KMS-11 (cell line): ENCODE measurements at regions not wholly inside any gene's neighbourhood (a gene's known extent, or its start where the extent isn't known, plus 50 kb on each side); places are given as distances from the start of the nearest gene placed in this dataset.

Experiments used
- H2AFZ ChIP-seq: fragments of 200-600 bp; sonication (generic); 2 replicates; pipeline ENCODE4 v1.6.1; 2016; ENCODE audit warnings: antibody characterized with exemption, mixed run types, low read depth
- H3K27ac ChIP-seq: fragments of 200-600 bp; sonication (generic); 2 replicates; pipeline ENCODE4 v1.6.1; 2016; ENCODE audit warnings: mild to moderate bottlenecking, mixed run types
- H3K27me3 ChIP-seq: fragments of 200-600 bp; sonication (generic); 2 replicates; pipeline ENCODE4 v1.6.1; 2017; ENCODE audit warnings: mild to moderate bottlenecking, low read depth, mixed run types, moderate library complexity; ENCODE audit not compliant: insufficient read depth
- H3K36me3 ChIP-seq: fragments of 200-600 bp; sonication (generic); 2 replicates; pipeline ENCODE4 v1.6.1; 2017; ENCODE audit warnings: mild to moderate bottlenecking, mixed run types; ENCODE audit not compliant: insufficient read depth
- H3K4me1 ChIP-seq: fragments of 200-600 bp; sonication (generic); 2 replicates; pipeline ENCODE4 v1.6.1; 2016; ENCODE audit warnings: mild to moderate bottlenecking, low read depth, mixed run types; ENCODE audit not compliant: poor library complexity, severe bottlenecking
- H3K4me2 ChIP-seq: fragments of 200-600 bp; sonication (generic); 2 replicates; pipeline ENCODE4 v1.7.0; 2016; ENCODE audit warnings: mild to moderate bottlenecking, mixed run types
- H3K4me3 ChIP-seq: fragments of 200-600 bp; sonication (generic); IDR thresholded peaks from 2 replicates; pipeline ENCODE4 v1.6.1; 2017; ENCODE audit warnings: low read depth, low read length, mixed read lengths; ENCODE audit not compliant: insufficient read depth
- H3K79me2 ChIP-seq: fragments of 200-600 bp; sonication (generic); 2 replicates; pipeline ENCODE4 v1.6.1; 2016; ENCODE audit warnings: low read depth, mixed run types; ENCODE audit not compliant: insufficient read depth
- H3K9ac ChIP-seq: fragments of 200-600 bp; sonication (generic); 2 replicates; pipeline ENCODE4 v1.6.1; 2016; ENCODE audit warnings: mild to moderate bottlenecking, mixed run types
- H4K20me1 ChIP-seq: fragments of 200-600 bp; sonication (generic); 2 replicates; pipeline ENCODE4 v1.6.1; 2016; ENCODE audit warnings: mild to moderate bottlenecking, mixed run types; ENCODE audit not compliant: insufficient read depth
- TF ChIP-seq, protein P1 (sequence below): fragments of 200-600 bp; sonication (generic); conservative IDR thresholded peaks from 2 replicates; pipeline ENCODE4 v1.6.1; 2017; ENCODE audit warnings: low read depth, mild to moderate bottlenecking, antibody characterized with exemption, low read length, moderate library complexity, mixed read lengths

DNA sequence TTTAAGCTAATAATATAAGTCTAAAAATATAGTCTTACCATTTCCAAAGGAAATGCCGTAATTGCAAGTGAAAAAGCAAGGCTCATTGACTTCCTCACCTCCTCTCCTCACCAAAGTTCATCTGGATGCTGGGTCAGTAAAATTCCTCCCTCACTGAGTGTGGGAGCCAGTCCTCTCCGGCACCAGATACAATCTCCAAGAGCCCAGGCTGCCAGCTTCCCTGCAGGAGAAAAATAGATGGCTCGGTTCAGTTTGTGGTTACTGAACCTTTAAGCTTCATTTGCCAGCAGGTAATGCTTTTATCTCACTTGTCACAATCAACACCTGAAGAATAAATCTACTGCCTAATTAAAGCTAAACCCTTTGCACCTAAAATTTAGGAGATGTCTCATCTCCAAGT lies 115.3 kb upstream of the VLDLR start:
- Histone ChIP-seq H3K27me3 (no peaks in the 10 kb centered on the region), H3K4me2 (no peak overlapping the region), H3K36me3 (no peaks in the 10 kb centered on the region), H4K20me1 (no peaks in the 10 kb centered on the region), H3K4me1 (no peaks in the 10 kb centered on the region), H2AFZ (no peak overlapping the region), H3K4me3 (no peak overlapping the region), H3K79me2 (no peaks in the 10 kb centered on the region), H3K27ac (no peak overlapping the region), H3K9ac (no peak overlapping the region)
- TF ChIP-seq, protein P1, sequence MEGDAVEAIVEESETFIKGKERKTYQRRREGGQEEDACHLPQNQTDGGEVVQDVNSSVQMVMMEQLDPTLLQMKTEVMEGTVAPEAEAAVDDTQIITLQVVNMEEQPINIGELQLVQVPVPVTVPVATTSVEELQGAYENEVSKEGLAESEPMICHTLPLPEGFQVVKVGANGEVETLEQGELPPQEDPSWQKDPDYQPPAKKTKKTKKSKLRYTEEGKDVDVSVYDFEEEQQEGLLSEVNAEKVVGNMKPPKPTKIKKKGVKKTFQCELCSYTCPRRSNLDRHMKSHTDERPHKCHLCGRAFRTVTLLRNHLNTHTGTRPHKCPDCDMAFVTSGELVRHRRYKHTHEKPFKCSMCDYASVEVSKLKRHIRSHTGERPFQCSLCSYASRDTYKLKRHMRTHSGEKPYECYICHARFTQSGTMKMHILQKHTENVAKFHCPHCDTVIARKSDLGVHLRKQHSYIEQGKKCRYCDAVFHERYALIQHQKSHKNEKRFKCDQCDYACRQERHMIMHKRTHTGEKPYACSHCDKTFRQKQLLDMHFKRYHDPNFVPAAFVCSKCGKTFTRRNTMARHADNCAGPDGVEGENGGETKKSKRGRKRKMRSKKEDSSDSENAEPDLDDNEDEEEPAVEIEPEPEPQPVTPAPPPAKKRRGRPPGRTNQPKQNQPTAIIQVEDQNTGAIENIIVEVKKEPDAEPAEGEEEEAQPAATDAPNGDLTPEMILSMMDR, result no peak

- TF ChIP-seq, protein P1, result no peak
- Histone ChIP-seq H4K20me1 (no peaks in the 10 kb centered on the region), H3K4me1 (no peaks in the 10 kb centered on the region), H3K27me3 (no peaks in the 10 kb centered on the region), H2AFZ (no peak overlapping the region), H3K36me3 (no peaks in the 10 kb centered on the region), H3K27ac (no peak overlapping the region), H3K4me2 (no peak overlapping the region), H3K79me2 (no peaks in the 10 kb centered on the region), H3K4me3 (no peak overlapping the region), H3K9ac (no peak overlapping the region)
Observed at GRCh38 chr9:2523591-2523990, 98.0 kb upstream of the VLDLR start.

DNA sequence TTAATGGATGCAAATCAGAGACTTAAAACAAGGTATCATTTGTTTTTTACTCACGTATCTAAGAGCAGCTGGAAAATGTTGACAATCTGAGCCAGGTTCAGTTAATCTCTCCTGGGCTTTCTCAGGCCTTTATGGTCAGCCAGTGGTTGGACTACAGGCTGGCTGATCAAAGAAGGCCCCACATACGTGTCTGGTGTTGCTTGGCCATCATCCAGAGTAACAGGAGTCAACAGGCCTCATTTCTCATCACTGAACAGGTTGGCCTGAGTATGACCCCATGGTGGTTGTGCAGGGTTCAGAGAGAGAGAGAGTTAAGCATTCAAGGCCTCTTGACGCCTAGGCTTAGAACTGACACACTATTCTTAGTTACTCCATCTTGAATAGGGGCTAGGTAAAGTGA lies 97.0 kb upstream of the VLDLR start:
- no peak overlapping the region for H3K4me2 ChIP-seq
- H3K4me1 ChIP-seq, result no peaks in the 10 kb centered on the region
- H4K20me1 ChIP-seq, result no peaks in the 10 kb centered on the region
- TF ChIP-seq, protein P1, result no peak
- no peak overlapping the region for H3K27ac ChIP-seq
- no peaks in the 10 kb centered on the region for H3K27me3 ChIP-seq
- H2AFZ ChIP-seq, result no peak overlapping the region
- H3K36me3 ChIP-seq, result no peaks in the 10 kb centered on the region
- H3K79me2 ChIP-seq, result no peaks in the 10 kb centered on the region
- H3K9ac ChIP-seq, result no peak overlapping the region
- no peak overlapping the region for H3K4me3 ChIP-seq

GRCh38 chr9:2525147-2525546 lies 96.4 kb upstream of the VLDLR start:
- Histone ChIP-seq H3K27ac (no peak overlapping the region), H3K4me3 (no peak overlapping the region), H3K9ac (no peak overlapping the region), H4K20me1 (no peaks in the 10 kb centered on the region), H2AFZ (no peak overlapping the region), H3K79me2 (no peaks in the 10 kb centered on the region), H3K4me1 (no peaks in the 10 kb centered on the region), H3K36me3 (no peaks in the 10 kb centered on the region), H3K27me3 (no peaks in the 10 kb centered on the region), H3K4me2 (no peak overlapping the region)
- TF ChIP-seq, protein P1, result no peak
